H9 (cell line): ENCODE measurements at regions not wholly inside any gene's neighbourhood (a gene's known extent, or its start where the extent isn't known, plus 50 kb on each side); places are given as distances from the start of the nearest gene placed in this dataset.

Experiments used
- DNase-seq: peaks from one replicate; pipeline ENCODE4 v3.0.0-alpha.2; 2017
- H2AFZ ChIP-seq: one replicate; pipeline ENCODE4 v1.6.1; 2013; ENCODE audit warnings: mild to moderate bottlenecking, low read length, control low read depth, moderate library complexity
- H2AK5ac ChIP-seq: 2 replicates; pipeline ENCODE4 v1.6.1; 2013; ENCODE audit warnings: low read length, control low read depth, mixed read lengths; ENCODE audit not compliant: insufficient read length
- H2BK120ac ChIP-seq: one replicate; pipeline ENCODE4 v1.6.1; 2013; ENCODE audit warnings: low read depth, mild to moderate bottlenecking, low read length, control low read depth, inconsistent platforms; ENCODE audit not compliant: poor library complexity, severe bottlenecking
- H2BK12ac ChIP-seq: 2 replicates; pipeline ENCODE4 v1.6.1; 2013; ENCODE audit warnings: low read length, control low read depth, mixed read lengths, low read depth; ENCODE audit not compliant: insufficient read length
- H2BK15ac ChIP-seq: 2 replicates; pipeline ENCODE4 v1.6.1; 2013; ENCODE audit warnings: low read depth, low read length, control low read depth
- H2BK20ac ChIP-seq: one replicate; pipeline ENCODE4 v1.6.1; 2013; ENCODE audit warnings: low read depth, mild to moderate bottlenecking, low read length, control low read depth, inconsistent platforms; ENCODE audit not compliant: poor library complexity, severe bottlenecking
- H2BK5ac ChIP-seq: 2 replicates; pipeline ENCODE4 v1.6.1; 2013; ENCODE audit warnings: low read length, control low read depth, mixed read lengths; ENCODE audit not compliant: insufficient read length
- H3K14ac ChIP-seq: 2 replicates; pipeline ENCODE4 v1.6.1; 2013; ENCODE audit warnings: low read length, control low read depth; ENCODE audit not compliant: insufficient read depth
- H3K18ac ChIP-seq: 2 replicates; pipeline ENCODE4 v1.6.1; 2013; ENCODE audit warnings: low read depth, mild to moderate bottlenecking, mixed read lengths, low read length, control low read depth; ENCODE audit not compliant: insufficient read length
- H3K23ac ChIP-seq: 2 replicates; pipeline ENCODE4 v1.6.1; 2013; ENCODE audit warnings: low read length, control low read depth, mixed read lengths, low read depth; ENCODE audit not compliant: insufficient read length
- H3K23me2 ChIP-seq: 2 replicates; pipeline ENCODE4 v1.6.1; 2013; ENCODE audit warnings: low read depth, mild to moderate bottlenecking, mixed read lengths, low read length, control low read depth; ENCODE audit not compliant: insufficient read length, poor library complexity, severe bottlenecking
- H3K27ac ChIP-seq: 2 replicates; pipeline ENCODE4 v1.5.1; 2013; ENCODE audit warnings: low read length, control low read depth, mixed read lengths, low read depth; ENCODE audit not compliant: insufficient read length
- H3K27me3 ChIP-seq: 2 replicates; pipeline ENCODE4 v1.6.1; 2013; ENCODE audit warnings: low read length, control low read depth, inconsistent platforms; ENCODE audit not compliant: insufficient read depth
- H3K4ac ChIP-seq: 2 replicates; pipeline ENCODE4 v1.6.1; 2013; ENCODE audit warnings: low read depth, mild to moderate bottlenecking, control low read depth, inconsistent platforms, low read length, moderate library complexity
- H3K4me1 ChIP-seq: 2 replicates; pipeline ENCODE4 v1.6.1; 2013; ENCODE audit warnings: low read length, control low read depth, inconsistent platforms; ENCODE audit not compliant: insufficient read depth
- H3K4me2 ChIP-seq: 2 replicates; pipeline ENCODE4 v1.6.1; 2013; ENCODE audit warnings: low read length, control low read depth, mixed read lengths; ENCODE audit not compliant: insufficient read length, insufficient read depth
- H3K56ac ChIP-seq: 2 replicates; pipeline ENCODE4 v1.6.1; 2013; ENCODE audit warnings: low read depth, mild to moderate bottlenecking, mixed read lengths, low read length, control low read depth; ENCODE audit not compliant: insufficient read length
- H3K79me1 ChIP-seq: 2 replicates; pipeline ENCODE4 v1.6.1; 2013; ENCODE audit warnings: low read depth, mild to moderate bottlenecking, moderate library complexity, low read length, control low read depth, inconsistent platforms; ENCODE audit not compliant: insufficient read depth, poor library complexity, severe bottlenecking
- H3K79me2 ChIP-seq: 2 replicates; pipeline ENCODE4 v1.6.1; 2013; ENCODE audit warnings: low read length, control low read depth, inconsistent platforms; ENCODE audit not compliant: insufficient read depth
- H3K9ac ChIP-seq: 2 replicates; pipeline ENCODE4 v1.6.1; 2013; ENCODE audit warnings: low read length, control low read depth, mixed read lengths; ENCODE audit not compliant: insufficient read length; ENCODE audit errors: extremely low read depth
- H3K9me3 ChIP-seq: one replicate; pipeline ENCODE4 v1.6.1; 2013; ENCODE audit warnings: low read depth, low read length, inconsistent platforms; ENCODE audit not compliant: control insufficient read depth
- H3T11ph ChIP-seq: one replicate; pipeline ENCODE4 v1.6.1; 2013; ENCODE audit warnings: mild to moderate bottlenecking, low read length, control low read depth, inconsistent platforms
- H4K20me1 ChIP-seq: one replicate; pipeline ENCODE4 v1.6.1; 2013; ENCODE audit not compliant: control insufficient read depth, insufficient read length, insufficient read depth
- H4K5ac ChIP-seq: 2 replicates; pipeline ENCODE4 v1.6.1; 2013; ENCODE audit warnings: low read depth, mild to moderate bottlenecking, mixed read lengths, low read length, control low read depth; ENCODE audit not compliant: insufficient read length
- H4K8ac ChIP-seq: replicated peaks from 2 replicates; pipeline ENCODE4 v1.6.1; 2013; ENCODE audit warnings: low read length, control low read depth, mixed read lengths, low read depth; ENCODE audit not compliant: insufficient read length
- H4K91ac ChIP-seq: 2 replicates; pipeline ENCODE4 v1.6.1; 2013; ENCODE audit warnings: low read depth, mild to moderate bottlenecking, moderate library complexity, mixed read lengths, low read length, control low read depth; ENCODE audit not compliant: insufficient read length
- H3K27ac Mint-ChIP-seq, 3 experiments: 2 replicates in 2 of 3; 3 replicates in 1 of 3; pipeline ENCODE4 v1.8.0; 2020 to 2021; ENCODE audit warnings: mixed read lengths in 3 of 3, mild to moderate bottlenecking in 1 of 3, moderate library complexity in 1 of 3
- H3K27me3 Mint-ChIP-seq: 2 replicates; pipeline ENCODE4 v1.8.0; 2021; ENCODE audit warnings: low read depth, mild to moderate bottlenecking, moderate library complexity, mixed read lengths
- H3K36me3 Mint-ChIP-seq, 3 experiments: 2 replicates in 2 of 3; 3 replicates in 1 of 3; pipeline ENCODE4 v1.8.0; 2020 to 2021; ENCODE audit warnings: low read depth in 3 of 3, mixed read lengths in 3 of 3; ENCODE audit not compliant: insufficient read depth in 1 of 3
- H3K4me1 Mint-ChIP-seq, 2 experiments: 2 replicates each; pipeline ENCODE4 v1.8.0; 2020; ENCODE audit warnings: mixed read lengths in 2 of 2
- H3K4me3 Mint-ChIP-seq, 2 experiments: 2 replicates in 1 of 2; 3 replicates in 1 of 2; pipeline ENCODE4 v1.8.0; 2020 to 2021; ENCODE audit warnings: mild to moderate bottlenecking in 2 of 2, mixed read lengths in 2 of 2, moderate library complexity in 1 of 2
- H3K9me3 Mint-ChIP-seq, 2 experiments: 2 replicates in 1 of 2; 3 replicates in 1 of 2; pipeline ENCODE4 v1.8.0; 2020; ENCODE audit warnings: mild to moderate bottlenecking in 2 of 2, mixed read lengths in 2 of 2, moderate library complexity in 1 of 2
- WGBS: extraction: QIAGEN DNeasy Blood & Tissue Kit; methylation state at CpG from one replicate; pipeline ENCODE4 v1.1.7; 2013; ENCODE audit warnings: missing lambda C conversion rate, low lambda C conversion rate, mixed read lengths; ENCODE audit not compliant: insufficient read length; ENCODE audit errors: extremely low coverage; 5-methylcytosine and 5-hydroxymethylcytosine counted together
- TF ChIP-seq, protein P1 (sequence below): fragments of 200-600 bp; sonication (generic); conservative IDR thresholded peaks from 3 replicates; pipeline ENCODE4 v1.8.0; 2021; ENCODE audit warnings: antibody characterized with exemption, mild to moderate bottlenecking

DNA sequence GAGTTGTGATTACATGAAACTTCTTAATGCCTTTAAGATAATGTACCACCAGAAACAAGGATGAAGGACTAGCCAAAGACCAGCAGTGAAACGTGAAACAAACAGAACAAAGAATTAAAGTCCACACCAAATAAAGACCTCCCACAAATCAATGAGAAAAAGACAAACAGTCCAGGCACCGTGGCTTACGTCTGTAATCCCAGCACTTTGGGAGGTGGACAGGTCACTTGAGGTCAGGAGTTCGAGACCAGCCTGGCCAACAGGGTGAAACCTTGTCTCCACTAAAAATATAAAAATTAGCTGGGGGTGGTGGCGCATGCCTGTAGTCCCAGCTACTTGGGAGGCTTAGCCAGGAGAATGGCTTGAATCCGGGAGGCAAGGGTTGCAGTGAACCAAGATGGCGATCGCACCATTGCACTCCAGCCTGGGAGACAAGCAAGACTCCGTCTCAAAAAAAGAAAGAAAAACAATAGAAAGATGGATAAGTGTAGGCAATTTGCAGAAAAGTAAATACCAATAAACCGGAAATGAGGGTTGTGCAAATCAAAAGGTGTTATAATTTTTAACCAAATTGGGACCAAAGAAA lies 167.8 kb upstream of the GRK3 start:
- H3K27ac Mint-ChIP-seq = no peak overlapping the region
- no CpG with 5 or more reads among the region's 10 CpGs for WGBS
- Histone ChIP-seq H3K23me2 (no peaks in the 10 kb centered on the region), H3K27ac (no peak overlapping the region), H2BK5ac (no peak overlapping the region), H4K5ac (no peak overlapping the region), H3K14ac (no peak overlapping the region), H3K23ac (no peak overlapping the region), H3K9ac (no peak overlapping the region), H3K4ac (no peak overlapping the region), H3K4me2 (no peak overlapping the region), H3K79me1 (no peaks in the 10 kb centered on the region), H3K27me3 (no peaks in the 10 kb centered on the region), H3K4me1 (no peaks in the 10 kb centered on the region), H3K56ac (no peak overlapping the region), H2BK15ac (no peak overlapping the region), H3K79me2 (peaks cover 7% of the 10 kb centered on the region; the same call in 1 of the 2 replicates), H2BK120ac (no peak overlapping the region), H3K18ac (no peak overlapping the region), H4K91ac (no peak overlapping the region), H3K9me3 (no peaks in the 10 kb centered on the region), H3T11ph (no peak overlapping the region), H2BK12ac (no peak overlapping the region), H2BK20ac (no peak overlapping the region), H4K8ac (no peak overlapping the region), H2AK5ac (no peak overlapping the region), H4K20me1 (no peaks in the 10 kb centered on the region), H2AFZ (no peak overlapping the region)
- TF ChIP-seq, protein P1, sequence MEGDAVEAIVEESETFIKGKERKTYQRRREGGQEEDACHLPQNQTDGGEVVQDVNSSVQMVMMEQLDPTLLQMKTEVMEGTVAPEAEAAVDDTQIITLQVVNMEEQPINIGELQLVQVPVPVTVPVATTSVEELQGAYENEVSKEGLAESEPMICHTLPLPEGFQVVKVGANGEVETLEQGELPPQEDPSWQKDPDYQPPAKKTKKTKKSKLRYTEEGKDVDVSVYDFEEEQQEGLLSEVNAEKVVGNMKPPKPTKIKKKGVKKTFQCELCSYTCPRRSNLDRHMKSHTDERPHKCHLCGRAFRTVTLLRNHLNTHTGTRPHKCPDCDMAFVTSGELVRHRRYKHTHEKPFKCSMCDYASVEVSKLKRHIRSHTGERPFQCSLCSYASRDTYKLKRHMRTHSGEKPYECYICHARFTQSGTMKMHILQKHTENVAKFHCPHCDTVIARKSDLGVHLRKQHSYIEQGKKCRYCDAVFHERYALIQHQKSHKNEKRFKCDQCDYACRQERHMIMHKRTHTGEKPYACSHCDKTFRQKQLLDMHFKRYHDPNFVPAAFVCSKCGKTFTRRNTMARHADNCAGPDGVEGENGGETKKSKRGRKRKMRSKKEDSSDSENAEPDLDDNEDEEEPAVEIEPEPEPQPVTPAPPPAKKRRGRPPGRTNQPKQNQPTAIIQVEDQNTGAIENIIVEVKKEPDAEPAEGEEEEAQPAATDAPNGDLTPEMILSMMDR = no peak
- no peak for DNase-seq
- no peak overlapping the region for H3K4me3 Mint-ChIP-seq
- H3K36me3 Mint-ChIP-seq = no peaks in the 10 kb centered on the region; a peak in 1 of 7 replicates
- no peaks in the 10 kb centered on the region for H3K27me3 Mint-ChIP-seq
- no peaks in the 10 kb centered on the region; a peak in 1 of 5 replicates for H3K9me3 Mint-ChIP-seq
- H3K4me1 Mint-ChIP-seq = peaks cover 7 to 9% of the 10 kb centered on the region in 2 experiments; a peak in 3 of 4 replicates
